HepG2 (cell line): ENCODE measurements at regions not wholly inside any gene's neighbourhood (a gene's known extent, or its start where the extent isn't known, plus 50 kb on each side); places are given as distances from the start of the nearest gene placed in this dataset.

Experiments used
- ATAC-seq: fragments of 200-7000 bp; cut with Tn5 transposase; 3 replicates; pipeline ENCODE4 v1.9.1; 2020; ENCODE audit warnings: mild to moderate bottlenecking, moderate library complexity
- BruUV-seq: library from RNA; stranded (reverse); fragments of 400-500 nt; replicated peaks from 2 replicates; lab custom pipeline; 2021; lab: Mats Ljungman, UMichigan
- CTCF ChIA-PET: fragments of 300-600 bp; formaldehyde crosslinking; extraction: SDS; loops from one replicate; lab custom pipeline; 2021; ENCODE audit warnings: low total read pairs, inconsistent platforms, low intra/inter-chr PET ratio; lab: Yijun Ruan, JAX
- POLR2A ChIA-PET: fragments of 350-600 bp; sonication (Branson Sonifier 250); formaldehyde crosslinking; loops from one replicate; lab custom pipeline; 2020; ENCODE audit warnings: antibody characterized with exemption, inconsistent platforms; lab: Yijun Ruan, JAX
- DNase-seq: peaks from one replicate; pipeline ENCODE4 v3.0.0-alpha.2; 2015; ENCODE audit warnings: low spot score
- FAIRE-seq: peaks from 3 replicates; lab custom pipeline; 2011; peaks lifted over from hg19 to GRCh38; lab: Jason Lieb, UNC
- H2AFZ ChIP-seq: one replicate; pipeline ENCODE4 v1.6.1; 2011; ENCODE audit warnings: low read length, inconsistent platforms
- H3K27ac ChIP-seq: fragments of 300-600 bp; 3 replicates; pipeline ENCODE4 v1.8.0; 2011; ENCODE audit warnings: mixed run types, mild to moderate bottlenecking, mixed read lengths, low read length, inconsistent platforms; ENCODE audit not compliant: insufficient read depth; ENCODE audit errors: extremely low read length
- H3K27me3 ChIP-seq, 2 experiments: fragments of 200-600 bp in 1 of 2; 2 replicates in 1 of 2; 3 replicates in 1 of 2; pipeline versions ENCODE4 v1.6.0 to v1.8.0; 2011; ENCODE audit warnings: low read length in 2 of 2, mild to moderate bottlenecking in 2 of 2, moderate library complexity in 2 of 2, inconsistent platforms in 1 of 2; ENCODE audit not compliant: insufficient read depth in 2 of 2, control insufficient read depth in 1 of 2
- H3K36me3 ChIP-seq, 2 experiments: fragments of 200-600 bp in 1 of 2; replicated peaks in 1 of 2; 2 replicates in 1 of 2; 3 replicates in 1 of 2; pipeline versions ENCODE4 v1.5.1 to v1.8.0; 2011; ENCODE audit warnings: low read length in 2 of 2, inconsistent platforms in 1 of 2; ENCODE audit not compliant: insufficient read depth in 2 of 2, control insufficient read depth in 1 of 2
- H3K4me1 ChIP-seq: 2 replicates; pipeline ENCODE4 v1.5.1; 2012; ENCODE audit warnings: low read length, inconsistent platforms; ENCODE audit not compliant: insufficient read depth
- H3K4me2 ChIP-seq: 2 replicates; pipeline ENCODE4 v1.6.0; 2011; ENCODE audit warnings: low read depth, low read length, inconsistent platforms
- H3K4me3 ChIP-seq, 3 experiments: fragments of 200-600 bp in 1 of 3; sonication (generic), shearing (Covaris generic) in 1 of 3; replicated peaks in 1 of 3; 2 replicates each; pipeline ENCODE4 v1.5.1; 2011 to 2016; ENCODE audit warnings: low read length in 3 of 3, inconsistent platforms in 2 of 3, low read depth in 2 of 3, mild to moderate bottlenecking in 2 of 3, control low read depth in 1 of 3, mixed read lengths in 1 of 3; ENCODE audit not compliant: insufficient read depth in 1 of 3
- H3K79me2 ChIP-seq: one replicate; pipeline ENCODE4 v1.6.1; 2011; ENCODE audit warnings: low read length, inconsistent platforms; ENCODE audit not compliant: insufficient read depth
- H3K9ac ChIP-seq: 2 replicates; pipeline ENCODE4 v1.6.0; 2011; ENCODE audit warnings: mild to moderate bottlenecking, low read depth, low read length, inconsistent platforms; ENCODE audit not compliant: insufficient read depth
- H3K9me3 ChIP-seq: 2 replicates; pipeline ENCODE4 v1.5.1; 2012; ENCODE audit warnings: mild to moderate bottlenecking, low read length
- H4K20me1 ChIP-seq: 2 replicates; pipeline ENCODE4 v1.6.0; 2011; ENCODE audit warnings: inconsistent platforms, mild to moderate bottlenecking, low read length, moderate library complexity; ENCODE audit not compliant: insufficient read depth
- BCLAF1 ChIP-seq: fragments of 450-650 bp; IDR thresholded peaks from 2 replicates; pipeline ENCODE4 v1.6.1; 2017; ENCODE audit warnings: mild to moderate bottlenecking
- DR1 ChIP-seq: sonication (generic); formaldehyde crosslinking; IDR thresholded peaks from 2 replicates; pipeline ENCODE4 v1.8.0; 2021; ENCODE audit warnings: mild to moderate bottlenecking, missing genetic modification reagents, inconsistent platforms
- FOXC1 ChIP-seq: sonication (generic); formaldehyde crosslinking; IDR thresholded peaks from 2 replicates; pipeline ENCODE4 v1.8.0; 2022; ENCODE audit warnings: mild to moderate bottlenecking, missing genetic modification reagents, borderline replicate concordance
- IRF9 ChIP-seq: sonication (generic); formaldehyde crosslinking; IDR thresholded peaks from 2 replicates; pipeline ENCODE4 v1.8.0; 2022; ENCODE audit warnings: missing genetic modification reagents, mild to moderate bottlenecking, borderline replicate concordance
- PRDM10 ChIP-seq: sonication (generic); formaldehyde crosslinking; IDR thresholded peaks from 2 replicates; pipeline ENCODE4 v1.4.0; 2020; ENCODE audit warnings: low read depth, missing genetic modification reagents
- RAD21 ChIP-seq: fragments of 450-650 bp; formaldehyde crosslinking; IDR thresholded peaks from 2 replicates; pipeline ENCODE4 v1.5.0; 2020; ENCODE audit warnings: mild to moderate bottlenecking
- SATB2 ChIP-seq: sonication (generic); formaldehyde crosslinking; IDR thresholded peaks from 2 replicates; pipeline ENCODE4 v1.5.0; 2020; ENCODE audit warnings: missing genetic modification reagents
- SOX5 ChIP-seq: IDR thresholded peaks from 2 replicates; pipeline ENCODE4 v1.6.1; 2016; ENCODE audit warnings: borderline replicate concordance
- TCF7 ChIP-seq: sonication (generic); IDR thresholded peaks from 2 replicates; pipeline ENCODE4 v1.6.1; 2016; ENCODE audit warnings: antibody characterized with exemption, low read depth
- THAP7 ChIP-seq: sonication (generic); formaldehyde crosslinking; IDR thresholded peaks from 2 replicates; pipeline ENCODE4 v1.8.1; 2023; ENCODE audit warnings: mild to moderate bottlenecking, missing genetic modification reagents
- U2AF1 ChIP-seq: fragments of 200-400 bp; formaldehyde crosslinking; optimal IDR thresholded peaks from 2 replicates; pipeline ENCODE3; 2017; ENCODE audit warnings: mild to moderate bottlenecking, low read depth, low read length
- ZNF143 ChIP-seq: sonication (generic); formaldehyde crosslinking; IDR thresholded peaks from 2 replicates; pipeline ENCODE4 v1.4.0; 2020; ENCODE audit warnings: missing genetic modification reagents
- ZNF20 ChIP-seq: sonication (generic); formaldehyde crosslinking; IDR thresholded peaks from 2 replicates; pipeline ENCODE4 v1.4.0; 2020; ENCODE audit warnings: mild to moderate bottlenecking, moderate library complexity, missing genetic modification reagents
- ZNF282 ChIP-seq: fragments of 450-650 bp; IDR thresholded peaks from 2 replicates; pipeline ENCODE4 v1.6.1; 2018; ENCODE audit not compliant: partially characterized antibody
- ZNF414 ChIP-seq: sonication (generic); formaldehyde crosslinking; IDR thresholded peaks from 2 replicates; pipeline ENCODE4 v1.5.0; 2020; ENCODE audit warnings: missing genetic modification reagents
- WGBS: methylation state at CpG from one replicate; pipeline ENCODE4 v1.1.6; 2017; ENCODE audit warnings: low lambda C conversion rate; 5-methylcytosine and 5-hydroxymethylcytosine counted together
- in situ Hi-C: cut with HindIII; loops from 2 replicates; pipeline ENCODE4 v1.10.0; 2017; ENCODE audit warnings: low pct_unique_long_range_greater_than_20kb; ENCODE audit not compliant: extremely low pct_ligation_motif_present
- intact Hi-C: fragments of 100-400 bp; cut with micrococcal nuclease; formaldehyde crosslinking; loops from one replicate; pipeline ENCODE4 v1.10.0; 2022; ENCODE audit not compliant: unreplicated experiment

- Histone ChIP-seq H3K36me3 (no peaks in the 10 kb centered on the region), H2AFZ (no peak overlapping the region), H3K9me3 (peaks cover 69% of the 10 kb centered on the region), H3K4me2 (no peak overlapping the region)
- in situ Hi-C loops (no loop called here), intact Hi-C loops (no loop called here)
- FAIRE-seq, result no peak
- CTCF ChIA-PET, result no interaction called here
- ATAC-seq, result no peak
- 0% methylated on average over 1 of the region's 1 CpG for WGBS
- TF ChIP-seq BCLAF1 (no peak), ZNF20 (no peak), FOXC1 (no peak), DR1 (CRISPR knock-in tag) (no peak), RAD21 (no peak), PRDM10 (CRISPR knock-in tag) (no peak), IRF9 (CRISPR knock-in tag) (no peak), ZNF282 (no peak), ZNF143 (CRISPR knock-in tag) (no peak), THAP7 (CRISPR knock-in tag) (no peak), U2AF1 (no peak), SOX5 (CRISPR knock-in tag) (no peak), TCF7 (no peak), ZNF414 (CRISPR knock-in tag) (no peak), SATB2 (no peak)
- TF ChIP-seq, all 625 proteins: peak for 0
- H3K9ac ChIP-seq, result no peak overlapping the region
- POLR2A ChIA-PET, result no interaction called here
- no peak for DNase-seq
- no peaks in the 10 kb centered on the region for H3K4me1 ChIP-seq
- BruUV-seq, result no TSS peak
- no peak overlapping the region for H3K27ac ChIP-seq
- H4K20me1 ChIP-seq, result no peaks in the 10 kb centered on the region
- no peaks in the 10 kb centered on the region for H3K27me3 ChIP-seq
- no peaks in the 10 kb centered on the region for H3K79me2 ChIP-seq
- no peak overlapping the region for H3K4me3 ChIP-seq
These were observed 286.6 kb upstream of the FLRT2 start for GRCh38 chr14:85243321-85243720.
